ENCODE measurements at regions not wholly inside any gene's neighbourhood (a gene's known extent, or its start where the extent isn't known, plus 50 kb on each side); places are given as distances from the start of the nearest gene placed in this dataset.

- no peaks in the 10 kb centered on the region for H3K9me3 ChIP-seq (ENCODE audit: low read depth, low read length, poor library complexity, severe bottlenecking)
- no peaks in the 10 kb centered on the region for H3K36me3 ChIP-seq (ENCODE audit: insufficient read depth, low read length, poor library complexity, severe bottlenecking)
- no peak for TF ChIP-seq EZH2 (IDR thresholded peaks at IDR 0.05; ENCODE audit: borderline replicate concordance, low read depth, low read length, poor library complexity, severe bottlenecking)
- TF ChIP-seq, protein P1, sequence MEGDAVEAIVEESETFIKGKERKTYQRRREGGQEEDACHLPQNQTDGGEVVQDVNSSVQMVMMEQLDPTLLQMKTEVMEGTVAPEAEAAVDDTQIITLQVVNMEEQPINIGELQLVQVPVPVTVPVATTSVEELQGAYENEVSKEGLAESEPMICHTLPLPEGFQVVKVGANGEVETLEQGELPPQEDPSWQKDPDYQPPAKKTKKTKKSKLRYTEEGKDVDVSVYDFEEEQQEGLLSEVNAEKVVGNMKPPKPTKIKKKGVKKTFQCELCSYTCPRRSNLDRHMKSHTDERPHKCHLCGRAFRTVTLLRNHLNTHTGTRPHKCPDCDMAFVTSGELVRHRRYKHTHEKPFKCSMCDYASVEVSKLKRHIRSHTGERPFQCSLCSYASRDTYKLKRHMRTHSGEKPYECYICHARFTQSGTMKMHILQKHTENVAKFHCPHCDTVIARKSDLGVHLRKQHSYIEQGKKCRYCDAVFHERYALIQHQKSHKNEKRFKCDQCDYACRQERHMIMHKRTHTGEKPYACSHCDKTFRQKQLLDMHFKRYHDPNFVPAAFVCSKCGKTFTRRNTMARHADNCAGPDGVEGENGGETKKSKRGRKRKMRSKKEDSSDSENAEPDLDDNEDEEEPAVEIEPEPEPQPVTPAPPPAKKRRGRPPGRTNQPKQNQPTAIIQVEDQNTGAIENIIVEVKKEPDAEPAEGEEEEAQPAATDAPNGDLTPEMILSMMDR (conservative IDR thresholded peaks at IDR 0.05; ENCODE audit: low read depth, low read length), result no peak
- ChIA-PET CTCF (no interaction called here), POLR2A (ENCODE audit: low non-redundant PET) (no interaction called here)
- no peaks in the 10 kb centered on the region for H3K27me3 ChIP-seq (replicated peaks; ENCODE audit: insufficient read depth, low read depth, low read length, poor library complexity)
- no peaks in the 10 kb centered on the region for H3K4me1 ChIP-seq (ENCODE audit: insufficient read depth, low read length, poor library complexity, severe bottlenecking)
- no TSS peak for BruUV-seq (replicated peaks)
- intact Hi-C loops (cut with micrococcal nuclease; ENCODE audit: unreplicated experiment), result no loop called here
- no peak overlapping the region for H3K4me3 ChIP-seq (ENCODE audit: low read depth, low read length, poor library complexity, severe bottlenecking)
- H3K27ac ChIP-seq (ENCODE audit: low read depth, low read length, poor library complexity, severe bottlenecking), result no peak overlapping the region
- DNase-seq (ENCODE audit: low spot score), result no peak
Observed at GRCh38 chr5:101091902-101092301, 188.8 kb upstream of the ST8SIA4 start.

DNA sequence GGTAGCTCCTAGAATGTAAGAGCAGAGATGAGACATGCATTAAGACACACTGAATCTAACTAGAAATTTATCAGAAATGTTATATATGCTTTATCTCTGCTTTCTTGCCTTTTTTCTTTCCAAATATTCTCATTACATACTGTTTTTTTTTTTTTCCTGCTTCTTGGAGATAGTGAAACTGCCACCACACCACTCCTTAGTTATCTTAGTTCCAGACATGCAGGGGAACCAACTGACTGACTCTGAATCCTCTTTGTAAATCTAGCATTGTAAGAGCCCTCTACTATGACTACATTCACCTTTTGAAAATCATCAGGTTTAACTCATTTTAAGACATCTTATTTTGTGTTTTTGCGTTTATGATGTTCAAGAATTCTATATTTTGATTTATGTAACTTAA is 181.3 kb upstream of the ST8SIA4 start:
- H3K9me3 ChIP-seq (ENCODE audit: low read depth, low read length, poor library complexity, severe bottlenecking), result no peaks in the 10 kb centered on the region
- no peak overlapping the region for H3K4me3 ChIP-seq (ENCODE audit: low read depth, low read length, poor library complexity, severe bottlenecking)
- DNase-seq (ENCODE audit: low spot score), result no peak
- intact Hi-C loops (cut with micrococcal nuclease; ENCODE audit: unreplicated experiment), result no loop called here
- TF ChIP-seq, protein P1 (conservative IDR thresholded peaks at IDR 0.05; ENCODE audit: low read depth, low read length), result no peak
- no peak for TF ChIP-seq EZH2 (IDR thresholded peaks at IDR 0.05; ENCODE audit: borderline replicate concordance, low read depth, low read length, poor library complexity, severe bottlenecking)
- H3K4me1 ChIP-seq (ENCODE audit: insufficient read depth, low read length, poor library complexity, severe bottlenecking), result peaks cover 7% of the 10 kb centered on the region
- POLR2A ChIA-PET (ENCODE audit: low non-redundant PET), result no interaction called here
- H3K27ac ChIP-seq (ENCODE audit: low read depth, low read length, poor library complexity, severe bottlenecking), result no peak overlapping the region
- no TSS peak for BruUV-seq (replicated peaks)
- H3K27me3 ChIP-seq (replicated peaks; ENCODE audit: insufficient read depth, low read depth, low read length, poor library complexity), result no peaks in the 10 kb centered on the region
- H3K36me3 ChIP-seq (ENCODE audit: insufficient read depth, low read length, poor library complexity, severe bottlenecking), result no peaks in the 10 kb centered on the region
- CTCF ChIA-PET, result no interaction called here

DNA sequence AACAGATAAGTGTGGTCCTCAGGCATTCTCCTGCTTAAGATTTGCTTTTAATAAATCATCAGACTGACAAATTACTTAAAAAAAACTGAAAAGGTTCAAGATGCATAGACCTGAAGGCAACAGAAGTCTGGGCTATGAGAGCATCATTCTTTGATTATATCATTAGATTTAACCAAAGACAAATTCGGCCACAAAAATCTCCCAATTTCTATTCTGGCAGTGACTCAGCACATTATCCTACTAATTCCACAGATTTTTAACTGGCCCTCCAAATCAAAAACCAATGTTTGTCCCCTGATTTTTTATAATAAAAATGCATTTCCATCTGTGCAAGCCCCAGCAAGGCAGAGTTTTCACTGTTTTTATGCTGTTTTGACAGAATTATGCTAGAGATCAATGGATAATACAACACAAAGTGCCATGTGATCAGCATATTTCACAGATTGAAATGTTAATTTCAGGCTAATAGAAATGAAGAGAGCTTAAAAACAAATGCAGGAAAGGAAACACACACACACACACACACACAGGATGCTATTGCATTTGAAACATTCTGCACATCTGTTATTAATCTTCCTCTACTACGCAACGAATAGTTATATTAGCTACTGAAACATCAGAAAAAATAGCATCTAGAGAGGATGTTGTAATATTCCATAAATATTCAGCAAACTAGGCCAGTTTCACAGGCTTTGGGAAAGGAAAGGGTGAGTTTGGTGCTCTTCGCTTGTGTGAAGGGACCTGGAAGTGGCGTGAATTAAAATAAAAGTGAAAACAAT is 177.6 kb upstream of the ST8SIA4 start:
- no peaks in the 10 kb centered on the region for H3K36me3 ChIP-seq (ENCODE audit: insufficient read depth, low read length, poor library complexity, severe bottlenecking)
- H3K9me3 ChIP-seq (ENCODE audit: low read depth, low read length, poor library complexity, severe bottlenecking), result no peaks in the 10 kb centered on the region
- POLR2A ChIA-PET (ENCODE audit: low non-redundant PET), result no interaction called here
- H3K4me3 ChIP-seq (ENCODE audit: low read depth, low read length, poor library complexity, severe bottlenecking), result no peak overlapping the region
- no peak overlapping the region for H3K27ac ChIP-seq (ENCODE audit: low read depth, low read length, poor library complexity, severe bottlenecking)
- intact Hi-C loops (cut with micrococcal nuclease; ENCODE audit: unreplicated experiment), result no loop called here
- DNase-seq (ENCODE audit: low spot score), result peak; percentile 49
- TF ChIP-seq, protein P1 (conservative IDR thresholded peaks at IDR 0.05; ENCODE audit: low read depth, low read length), result no peak
- no peak for TF ChIP-seq EZH2 (IDR thresholded peaks at IDR 0.05; ENCODE audit: borderline replicate concordance, low read depth, low read length, poor library complexity, severe bottlenecking)
- H3K4me1 ChIP-seq (ENCODE audit: insufficient read depth, low read length, poor library complexity, severe bottlenecking), result peaks cover 7% of the 10 kb centered on the region
- H3K27me3 ChIP-seq (replicated peaks; ENCODE audit: insufficient read depth, low read depth, low read length, poor library complexity), result no peaks in the 10 kb centered on the region
- CTCF ChIA-PET, result no interaction called here
- BruUV-seq (replicated peaks), result no TSS peak

All from A673 (cell line).